CD4-positive, alpha-beta T cell treated with Interleukin-1 beta for 1 hour (primary cell): ENCODE measurements at regions not wholly inside any gene's neighbourhood (a gene's known extent, or its start where the extent isn't known, plus 50 kb on each side); places are given as distances from the start of the nearest gene placed in this dataset.
"Not testable (repeated sequence)": the region's sequence is repeated elsewhere in the genome, so short reads cannot be mapped to it uniquely, and the experiment has no call there.

Experiments
- DNase-seq, 2 donors: peaks; one replicate each; pipeline ENCODE4 v3.0.0-alpha.2; 2020 to 2022

DNA sequence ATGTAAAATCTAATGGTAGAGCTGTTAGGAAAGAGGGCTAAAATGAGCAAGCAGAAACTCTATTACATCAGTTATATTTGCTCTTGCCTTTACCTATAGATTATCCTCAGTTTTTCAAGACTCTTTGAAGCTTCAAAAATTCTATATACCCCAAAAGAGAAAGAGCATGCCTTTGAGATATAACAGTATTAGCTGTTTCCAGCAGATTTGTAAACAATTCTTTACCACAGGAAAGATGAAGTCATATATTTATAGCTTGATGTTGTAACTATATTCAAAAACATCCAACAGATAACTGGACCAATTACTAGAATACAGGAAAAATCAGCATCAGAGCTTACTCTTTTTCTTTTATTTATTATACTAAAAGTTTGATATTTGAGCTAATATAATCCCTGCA lies 416.2 kb upstream of the TPK1 start:
- DNase-seq = no peak

GRCh38 chr7:145224775-145225174 lies 388.9 kb upstream of the TPK1 start:
- DNase-seq = no peak

DNA sequence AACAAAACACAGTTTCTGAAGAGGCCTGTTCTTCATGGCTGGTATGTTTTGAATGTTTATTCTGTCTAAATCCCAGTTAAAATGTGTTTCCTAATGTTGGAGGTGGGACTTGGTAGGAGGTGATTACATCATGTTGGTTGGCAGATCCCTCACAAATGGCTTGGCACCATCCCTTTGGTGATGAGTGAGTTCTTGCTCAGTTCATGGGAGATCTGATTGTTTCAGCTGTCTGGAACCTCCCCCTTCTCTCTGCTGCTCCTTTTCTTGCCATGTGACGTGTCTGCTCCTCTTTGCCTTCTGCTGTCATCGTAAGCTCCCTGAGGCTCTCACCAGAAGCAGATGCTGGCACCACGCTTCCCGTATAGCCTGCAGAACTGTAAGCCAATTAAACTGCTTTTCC lies 383.6 kb upstream of the TPK1 start:
- no peak for DNase-seq

DNA sequence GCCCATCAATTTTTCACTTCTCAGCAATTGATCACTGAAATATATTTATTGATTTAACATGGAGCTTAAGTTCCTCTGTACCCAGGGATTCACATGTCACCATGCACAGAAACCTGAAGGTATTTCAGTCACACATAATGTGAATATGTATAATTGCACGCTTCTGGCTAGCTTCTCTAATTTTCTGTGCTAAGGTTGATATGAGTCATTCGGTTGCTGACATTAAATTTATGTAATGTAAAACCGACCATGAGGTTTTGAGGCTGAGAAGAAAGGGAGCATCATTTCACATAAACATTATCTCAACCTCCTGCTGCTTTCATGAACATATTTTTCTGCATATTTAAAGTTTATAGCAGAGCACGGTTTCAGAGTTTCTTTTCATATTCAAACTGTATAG lies 381.0 kb upstream of the TPK1 start:
- no peak for DNase-seq

- no peak for DNase-seq
Observed at GRCh38 chr7:145212050-145212449, 376.2 kb upstream of the TPK1 start.

DNA sequence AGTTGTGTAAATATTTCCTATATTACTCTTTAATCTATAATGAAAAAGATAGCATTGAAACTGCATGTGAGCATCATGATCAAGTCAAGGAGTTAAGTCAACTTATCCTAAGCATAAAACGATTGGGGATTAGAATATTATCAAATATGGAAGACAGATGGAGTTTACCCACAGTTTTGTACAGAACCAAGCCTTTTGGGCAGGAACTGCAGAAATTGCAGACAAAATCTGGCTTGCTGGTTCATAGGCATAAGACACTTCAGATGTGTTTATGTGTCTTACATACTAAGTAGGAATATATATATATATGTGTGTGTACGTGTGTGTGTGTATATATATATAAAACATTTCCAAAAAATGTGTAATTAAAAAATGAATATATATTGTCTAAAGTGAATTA lies 375.4 kb upstream of the TPK1 start:
- no peak for DNase-seq

- DNase-seq = no peak
Observed at GRCh38 chr7:145193951-145194350, 358.1 kb upstream of the TPK1 start.

GRCh38 chr7:145184956-145185355 lies 349.1 kb upstream of the TPK1 start:
- DNase-seq = no peak

GRCh38 chr7:145183069-145183468 lies 347.2 kb upstream of the TPK1 start:
- DNase-seq = no peak

DNA sequence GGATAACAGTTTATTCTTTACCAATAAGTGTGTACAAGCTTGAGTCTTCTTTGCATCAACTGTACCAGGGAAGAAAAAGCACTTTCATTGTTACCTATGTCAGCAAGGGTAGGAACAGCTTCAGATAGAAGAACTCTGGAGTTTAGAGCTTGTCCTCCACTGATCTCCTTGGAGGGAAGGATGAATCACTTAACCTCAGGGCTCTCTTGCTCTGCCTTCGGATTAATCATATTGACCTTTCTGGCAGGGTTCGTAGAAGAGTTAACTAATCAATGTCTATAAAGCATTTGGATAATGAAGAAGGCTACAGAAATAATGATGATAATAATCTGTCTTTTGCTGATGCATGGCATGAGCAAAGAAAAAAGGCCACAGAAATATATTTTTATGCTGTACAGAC lies 339.5 kb upstream of the TPK1 start:
- no peak for DNase-seq

- no peak for DNase-seq
Observed at GRCh38 chr7:145169908-145170307, 334.1 kb upstream of the TPK1 start.

GRCh38 chr7:145168879-145169278 lies 333.0 kb upstream of the TPK1 start:
- DNase-seq = no peak

GRCh38 chr7:145168427-145168826 lies 332.6 kb upstream of the TPK1 start:
- no peak for DNase-seq

DNA sequence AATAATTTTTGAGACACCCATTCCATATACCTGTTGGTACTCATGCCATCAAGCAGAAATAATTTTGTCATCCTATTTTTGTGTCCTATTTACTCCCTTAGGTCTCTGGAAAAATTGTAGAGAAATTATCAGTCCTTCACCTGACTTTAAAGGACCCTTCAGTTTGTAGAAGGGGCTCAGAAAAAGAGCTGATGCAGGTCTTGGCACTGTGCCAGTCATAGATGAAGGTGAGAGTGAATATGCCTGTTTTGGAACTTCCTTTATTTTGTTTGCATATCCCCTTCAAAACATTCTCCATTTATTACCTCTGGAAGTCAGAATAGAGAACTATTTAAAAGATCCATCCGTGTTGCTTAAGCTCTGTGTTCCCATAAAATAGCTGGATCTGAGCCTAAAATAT lies 321.0 kb upstream of the TPK1 start:
- no peak for DNase-seq

DNA sequence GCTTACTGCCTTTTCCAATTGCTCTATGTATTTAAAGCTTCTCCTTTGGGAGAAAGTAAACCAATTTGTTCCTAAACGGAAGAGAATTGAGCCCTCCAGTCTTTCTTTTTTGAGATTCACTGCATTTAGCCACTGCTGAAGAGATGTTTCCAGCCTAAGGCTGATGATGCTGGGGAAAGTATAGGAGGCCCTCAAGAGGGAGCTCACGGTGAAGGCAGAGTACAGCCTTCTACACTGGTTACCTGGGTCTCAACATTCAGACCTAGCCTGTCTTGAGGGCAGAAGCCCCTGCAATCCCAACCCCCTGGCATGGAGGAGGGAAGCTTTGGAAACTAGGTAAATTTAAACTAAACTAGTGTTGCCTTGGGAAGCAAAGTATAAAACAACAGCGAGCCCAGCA lies 316.7 kb upstream of the TPK1 start:
- no peak for DNase-seq

- DNase-seq = no peak
Observed at GRCh38 chr7:145151676-145152075, 315.8 kb upstream of the TPK1 start.

DNA sequence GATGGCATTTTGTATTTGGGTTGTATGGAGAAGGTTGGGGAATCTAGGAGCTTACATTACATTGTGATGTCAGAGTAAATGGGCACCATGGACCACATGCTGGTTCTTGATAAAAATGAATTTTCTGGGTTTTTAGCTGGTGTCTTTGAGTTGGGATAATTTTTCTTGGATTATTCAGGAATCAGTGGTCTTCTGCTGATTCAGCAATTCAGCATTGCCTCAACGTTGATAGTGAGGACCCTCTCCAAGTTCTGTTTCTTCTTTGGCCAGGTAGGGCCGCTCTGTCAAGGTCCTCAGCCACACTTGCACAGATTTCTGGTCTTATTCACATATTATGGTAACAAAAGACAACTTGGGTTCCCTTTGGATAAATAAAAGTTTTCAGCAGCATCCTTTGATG lies 312.0 kb upstream of the TPK1 start:
- DNase-seq = no peak

- DNase-seq = no peak
Observed at GRCh38 chr7:145143685-145144084, 307.8 kb upstream of the TPK1 start.

DNA sequence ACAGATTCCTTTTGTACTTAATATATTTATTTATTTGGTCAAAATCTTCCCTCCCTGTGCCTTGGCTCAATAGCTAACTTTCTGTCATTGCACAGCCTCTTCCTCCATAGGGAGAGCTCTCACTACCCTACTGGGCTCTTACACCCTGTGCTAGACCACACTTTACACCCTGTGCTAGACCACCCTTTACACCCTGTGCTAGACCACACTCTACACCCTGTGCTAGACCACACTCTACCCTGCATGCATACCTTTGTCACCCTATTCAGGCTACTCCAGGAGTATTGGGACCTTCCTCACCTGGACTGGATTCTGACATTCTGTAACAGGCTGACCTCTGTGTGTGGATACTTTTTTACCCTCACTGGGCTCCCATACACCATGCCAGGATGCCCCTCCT lies 298.5 kb upstream of the TPK1 start:
- DNase-seq = no peak

GRCh38 chr7:145123502-145123901 lies 287.6 kb upstream of the TPK1 start:
- no peak for DNase-seq

DNA sequence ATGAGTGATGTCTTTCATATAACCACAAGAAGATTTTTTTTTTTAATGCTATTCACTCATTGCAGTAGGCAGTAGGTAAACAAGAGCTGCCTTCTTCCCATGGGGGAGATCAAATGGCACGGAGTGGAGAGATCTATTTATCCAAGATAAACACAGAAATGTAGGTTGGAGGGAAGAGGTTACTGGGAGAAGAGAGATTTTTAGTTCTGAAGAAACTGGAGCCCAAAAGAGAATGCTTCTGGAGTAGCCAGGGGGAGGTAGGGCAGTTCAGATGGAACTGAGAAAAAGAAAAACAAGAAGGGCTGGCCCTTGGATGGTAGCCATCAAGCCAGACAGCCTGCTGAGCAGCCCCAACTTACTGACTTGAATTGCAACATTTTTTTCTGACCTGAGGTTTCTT lies 270.1 kb upstream of the TPK1 start:
- DNase-seq = no peak

DNA sequence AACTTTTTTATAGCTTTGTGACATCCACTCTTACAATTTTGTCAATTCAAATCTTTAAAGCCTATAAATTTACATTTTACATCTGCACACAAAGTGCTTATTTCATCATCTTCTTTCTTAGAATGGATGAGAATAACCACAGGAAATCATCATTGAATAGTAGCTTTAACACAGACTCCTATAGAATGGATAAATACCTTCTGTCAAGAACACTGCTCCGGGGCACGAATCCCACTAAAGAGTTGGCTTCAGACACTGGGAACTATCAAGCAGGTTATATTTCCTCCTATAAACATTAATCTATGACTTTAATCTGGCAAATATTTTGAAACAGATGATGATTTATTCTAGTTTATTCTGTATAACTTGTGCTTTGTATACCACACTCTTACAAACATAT lies 269.7 kb upstream of the TPK1 start:
- DNase-seq = no peak

- DNase-seq = no peak
Observed at GRCh38 chr7:145104400-145104799, 268.5 kb upstream of the TPK1 start.

DNA sequence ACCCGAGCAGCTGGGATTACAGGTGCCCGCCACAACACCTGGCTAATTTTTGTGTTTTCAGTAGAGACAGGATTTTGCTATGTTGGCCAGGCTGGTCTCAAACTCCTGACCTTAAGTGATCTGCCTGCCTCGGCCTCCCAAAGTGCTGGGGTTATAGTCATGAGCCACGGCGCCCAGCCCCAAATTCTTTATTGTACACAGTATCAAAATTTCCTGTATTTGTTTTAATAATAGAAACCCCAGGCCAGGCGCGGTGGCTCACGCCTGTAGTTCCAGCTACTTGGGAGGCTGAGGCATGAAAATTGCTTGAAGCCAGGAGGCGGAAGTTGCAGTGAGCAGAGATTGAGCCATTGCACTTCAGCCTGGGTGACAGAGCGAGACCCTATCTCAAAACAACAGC lies 266.3 kb upstream of the TPK1 start:
- DNase-seq = not testable (repeated sequence)

DNA sequence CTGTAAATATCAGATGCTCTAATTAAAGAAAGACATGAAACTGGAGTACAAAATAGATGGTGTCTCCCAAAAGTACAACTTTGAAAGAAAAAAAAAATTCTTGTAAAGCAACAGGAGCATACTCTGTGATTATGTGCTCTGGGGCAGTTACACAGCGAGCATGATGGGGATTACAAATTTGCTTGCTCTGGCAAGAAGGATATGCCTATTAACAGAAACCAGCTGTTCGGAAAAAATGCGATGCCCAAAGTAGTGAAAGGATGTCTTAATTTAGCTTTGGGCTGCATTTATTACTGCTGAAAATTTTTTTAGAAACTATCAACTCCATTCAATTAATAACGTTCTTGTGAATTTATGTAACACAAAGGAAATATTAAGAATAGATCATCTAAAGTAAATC lies 256.9 kb upstream of the TPK1 start:
- no peak for DNase-seq

DNA sequence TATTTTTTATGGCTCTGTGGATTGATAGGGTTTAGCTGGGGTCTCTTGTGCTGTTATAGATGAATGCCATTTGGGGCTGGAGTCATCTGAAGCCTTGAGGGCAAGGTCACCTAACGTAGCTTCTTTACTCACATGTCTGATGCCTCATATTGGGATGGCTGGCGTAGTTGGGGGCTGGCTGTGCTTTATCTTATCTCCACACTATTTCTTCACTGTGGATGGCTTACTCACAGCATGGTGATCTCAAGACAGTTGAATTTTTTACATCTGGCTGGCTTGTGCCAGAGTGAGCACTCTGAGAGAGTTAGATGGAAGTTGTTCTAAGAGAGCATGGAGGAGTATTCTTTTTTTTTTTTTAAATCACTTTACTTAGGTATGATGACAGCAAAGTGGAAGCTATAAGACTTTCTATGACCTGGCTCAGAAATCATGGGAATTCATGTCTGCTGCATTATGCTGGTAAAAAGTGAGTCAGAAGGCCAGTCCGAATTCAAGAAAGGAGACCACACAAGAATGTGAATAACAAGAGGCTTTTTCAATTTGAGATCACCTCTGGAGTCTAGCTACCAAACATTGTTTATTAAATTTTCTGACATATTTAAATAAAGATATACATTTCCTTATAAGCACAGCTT lies 252.4 kb upstream of the TPK1 start:
- no peak for DNase-seq
